GM18526 (cell line): ENCODE measurements at regions not wholly inside any gene's neighbourhood (a gene's known extent, or its start where the extent isn't known, plus 50 kb on each side); places are given as distances from the start of the nearest gene placed in this dataset.

Experiments used
- POLR2A ChIP-seq: IDR thresholded peaks from 3 replicates; pipeline ENCODE4 v1.6.1; 2011; ENCODE audit not compliant: insufficient read length; ENCODE audit errors: extremely low read depth

DNA sequence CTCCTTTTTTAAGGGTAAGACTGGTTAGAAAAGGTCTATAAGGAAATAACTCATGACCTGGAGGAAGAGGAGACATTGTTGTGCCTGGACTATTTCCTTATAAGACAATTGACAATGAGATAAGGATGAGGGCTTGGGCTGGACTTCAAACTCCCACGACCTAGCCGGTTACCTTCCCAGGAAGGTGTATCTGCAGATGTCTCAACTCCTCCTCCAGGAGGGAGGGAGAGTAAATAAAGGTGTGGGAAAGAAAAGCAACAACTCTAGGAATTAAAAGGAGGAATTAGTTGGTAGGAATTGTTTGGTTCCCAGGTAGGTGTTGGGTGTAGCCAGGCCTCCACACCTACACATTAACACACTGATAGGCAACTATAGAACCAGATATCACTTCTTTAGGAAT, 97.8 kb upstream of the TBL1XR1 start:
- TF ChIP-seq POLR2A: no peak

DNA sequence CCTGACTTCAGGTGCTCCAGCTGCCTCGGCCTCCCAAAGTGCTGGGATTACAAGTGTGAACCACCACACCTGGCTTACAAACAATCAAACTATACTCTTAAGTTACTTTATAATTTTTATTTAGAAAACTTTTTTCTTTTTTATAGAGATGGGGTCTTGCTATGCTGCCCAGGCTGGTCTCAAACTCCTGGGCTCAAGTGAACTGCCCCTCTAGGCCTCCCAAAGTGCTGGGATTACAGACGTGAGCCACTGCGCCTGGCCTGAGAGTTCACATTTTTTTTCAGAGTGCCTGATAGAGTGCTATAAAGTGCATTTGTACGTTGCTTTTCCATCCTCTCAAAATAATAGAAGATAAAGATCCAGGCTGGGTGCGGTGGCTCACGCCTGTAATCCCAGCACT, 102.0 kb upstream of the TBL1XR1 start:
- no peak for TF ChIP-seq POLR2A

GRCh38 chr3:177300039-177300833, 103.0 kb upstream of the TBL1XR1 start:
- no peak for TF ChIP-seq POLR2A

DNA sequence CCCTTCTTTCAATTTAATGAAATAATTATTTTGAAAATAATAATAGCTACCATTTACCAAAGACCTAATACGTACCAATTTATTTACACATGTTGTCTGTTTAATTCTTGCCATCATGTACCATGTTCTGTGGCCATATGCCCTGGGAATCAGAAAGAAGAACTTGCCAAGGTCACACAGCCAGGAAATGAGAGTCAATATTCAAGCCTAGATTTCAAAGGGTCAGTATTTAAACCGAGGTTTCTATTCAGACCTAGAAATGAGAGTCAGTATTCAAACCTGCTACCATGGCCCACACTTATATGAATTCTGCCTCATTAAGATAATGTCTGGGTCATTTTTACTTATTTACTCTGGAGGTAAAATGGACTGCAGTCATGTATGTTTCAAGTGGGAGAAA, 103.6 kb upstream of the TBL1XR1 start:
- TF ChIP-seq POLR2A: no peak

DNA sequence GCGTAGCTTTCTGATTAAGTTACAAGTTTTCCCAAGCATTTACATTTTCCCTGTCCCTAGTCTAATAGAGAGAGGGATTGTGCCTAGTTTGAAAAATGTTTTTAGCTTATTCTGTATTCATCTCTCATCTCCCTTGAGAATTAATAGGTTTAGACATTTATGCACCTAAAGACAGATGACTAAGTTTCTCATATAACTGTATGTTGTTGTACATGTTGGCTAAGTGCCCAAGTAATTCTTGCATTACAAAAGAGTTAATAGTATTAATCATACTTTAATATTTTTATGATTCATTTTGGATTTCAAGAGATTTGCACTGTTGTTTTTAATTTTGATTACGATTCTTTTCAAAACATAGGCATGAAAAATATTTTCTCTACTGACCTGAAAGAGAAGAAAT, 109.0 kb upstream of the TBL1XR1 start:
- no peak for TF ChIP-seq POLR2A

GRCh38 chr3:177307391-177307790, 110.1 kb upstream of the TBL1XR1 start:
- no peak for TF ChIP-seq POLR2A

DNA sequence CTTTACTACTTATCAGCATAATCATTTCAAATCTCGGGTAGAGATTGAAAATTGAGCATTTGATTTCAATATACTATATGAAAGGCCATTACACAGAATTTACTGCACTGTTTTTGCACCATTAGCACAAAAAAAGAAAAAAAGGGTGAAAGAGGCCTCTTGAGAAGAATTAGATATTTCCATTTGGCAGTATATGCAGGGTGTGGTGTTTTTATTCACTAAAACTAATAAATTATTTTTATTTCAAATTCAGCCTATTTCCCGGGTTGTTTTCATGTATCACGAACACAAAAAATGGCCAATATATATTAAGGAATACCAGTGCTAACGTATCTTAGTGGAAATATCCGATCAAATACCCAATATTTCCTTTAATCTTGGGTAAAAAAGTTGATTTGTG, 110.5 kb upstream of the TBL1XR1 start:
- TF ChIP-seq POLR2A: no peak

- no peak for TF ChIP-seq POLR2A
Measured at GRCh38 chr3:177308286-177308685, 111.0 kb upstream of the TBL1XR1 start.

GRCh38 chr3:177308911-177309310, 111.6 kb upstream of the TBL1XR1 start:
- no peak for TF ChIP-seq POLR2A

- TF ChIP-seq POLR2A: no peak
Measured at GRCh38 chr3:177312491-177312890, 115.2 kb upstream of the TBL1XR1 start.

GRCh38 chr3:177314897-177315296, 117.6 kb upstream of the TBL1XR1 start:
- TF ChIP-seq POLR2A: no peak

- no peak for TF ChIP-seq POLR2A
Measured at GRCh38 chr3:177317247-177317646, 120.0 kb upstream of the TBL1XR1 start.

- TF ChIP-seq POLR2A: no peak
Measured at GRCh38 chr3:177318559-177318958, 121.3 kb upstream of the TBL1XR1 start.

DNA sequence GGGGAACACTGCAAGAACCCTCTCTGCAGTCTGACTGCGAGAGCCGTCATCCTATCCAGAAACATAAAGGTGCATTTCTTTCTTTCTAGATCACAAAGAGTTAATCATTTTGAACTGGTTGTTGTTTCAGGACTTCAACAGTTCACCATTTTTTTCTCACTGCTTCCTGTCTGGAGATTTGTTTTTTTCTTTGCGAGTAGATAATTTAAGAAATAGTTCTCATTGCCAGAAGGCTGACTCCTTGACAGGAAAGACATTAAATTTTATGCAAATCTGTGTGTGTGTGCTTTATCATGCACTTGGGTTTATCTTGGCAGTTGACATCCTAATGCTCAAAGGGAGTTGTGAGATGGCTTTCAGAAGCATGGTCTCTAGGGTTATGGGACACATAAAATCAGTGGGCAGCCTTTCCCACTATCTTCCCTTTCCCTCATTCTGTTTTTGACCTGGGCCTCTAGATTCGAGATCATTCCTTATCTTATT, 123.5 kb upstream of the TBL1XR1 start:
- TF ChIP-seq POLR2A: no peak

DNA sequence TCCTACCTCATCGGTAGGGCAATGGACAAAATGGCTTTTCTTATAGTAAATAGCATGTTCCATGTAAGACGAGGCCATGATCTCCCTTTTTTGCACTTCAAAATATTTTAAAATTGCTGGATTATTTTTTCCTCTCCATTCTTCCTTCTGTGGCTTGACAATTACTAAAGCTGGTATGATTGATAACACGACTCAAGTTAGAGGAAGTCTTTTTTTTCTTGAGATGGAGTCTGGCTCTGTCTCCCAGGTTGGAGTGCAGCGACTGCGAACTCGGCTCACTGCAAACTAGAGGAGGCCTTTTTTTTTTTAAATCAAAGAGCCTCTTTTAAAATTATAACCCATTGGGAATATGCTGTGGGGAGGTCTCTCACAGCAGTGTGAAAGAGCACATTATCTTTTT, 124.5 kb upstream of the TBL1XR1 start:
- no peak for TF ChIP-seq POLR2A

DNA sequence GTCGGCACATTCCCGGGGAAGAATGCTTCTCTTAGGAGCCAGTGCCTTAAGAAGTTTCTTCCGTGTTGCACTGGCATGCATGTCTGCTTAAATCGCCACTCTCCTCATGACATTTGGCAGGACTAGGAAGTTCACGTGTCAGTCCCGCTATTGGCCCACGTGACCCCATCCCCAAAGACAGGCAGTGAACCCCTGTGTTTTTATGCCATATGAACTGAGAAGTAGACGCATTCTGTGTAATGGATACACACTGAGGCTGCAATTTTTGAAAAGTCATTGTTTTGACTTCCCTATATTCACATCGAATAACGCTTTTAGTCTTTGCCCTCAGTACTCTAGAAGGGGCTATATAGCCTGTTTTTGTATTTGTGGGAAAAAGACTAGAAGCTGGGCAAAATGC, 125.6 kb upstream of the TBL1XR1 start:
- no peak for TF ChIP-seq POLR2A

GRCh38 chr3:177329854-177330253, 132.6 kb upstream of the TBL1XR1 start:
- TF ChIP-seq POLR2A: no peak
